ENCODE measurements at regions not wholly inside any gene's neighbourhood (a gene's known extent, or its start where the extent isn't known, plus 50 kb on each side); places are given as distances from the start of the nearest gene placed in this dataset.
"Not testable (repeated sequence)": the region's sequence is repeated elsewhere in the genome, so short reads cannot be mapped to it uniquely, and the experiment has no call there.

GRCh38 chr3:178967177-178967532, 104.5 kb downstream of the ZMAT3 start:
- no peak for DNase-seq (ENCODE audit: low spot score)

GRCh38 chr3:178966299-178967176, 105.1 kb downstream of the ZMAT3 start:
- DNase-seq (ENCODE audit: low spot score) = peak; percentile 54

GRCh38 chr3:178964551-178964950, 107.1 kb downstream of the ZMAT3 start:
- no peak for DNase-seq (ENCODE audit: low spot score)

- no peak for DNase-seq (ENCODE audit: low spot score)
These were observed 110.7 kb downstream of the ZMAT3 start for GRCh38 chr3:178960918-178961317.

GRCh38 chr3:178960181-178960580, 111.4 kb downstream of the ZMAT3 start:
- peak; percentile 14 for DNase-seq (ENCODE audit: low spot score)

GRCh38 chr3:178950676-178951075, 120.9 kb downstream of the ZMAT3 start:
- no peak for DNase-seq (ENCODE audit: low spot score)

- DNase-seq (ENCODE audit: low spot score) = peak; percentile 45
These were observed 121.7 kb downstream of the ZMAT3 start for GRCh38 chr3:178949896-178950295.

- DNase-seq (ENCODE audit: low spot score) = no peak
These were observed 123.1 kb downstream of the ZMAT3 start for GRCh38 chr3:178948546-178948945.

- DNase-seq (ENCODE audit: low spot score) = no peak
These were observed 123.9 kb downstream of the ZMAT3 start for GRCh38 chr3:178947738-178948137.

- DNase-seq (ENCODE audit: low spot score) = not testable (repeated sequence)
These were observed 129.3 kb downstream of the ZMAT3 start for GRCh38 chr3:178942261-178942660.

GRCh38 chr3:178930116-178930515, 141.5 kb downstream of the ZMAT3 start:
- DNase-seq (ENCODE audit: low spot score) = no peak

GRCh38 chr3:178916223-178916622, 155.4 kb downstream of the ZMAT3 start:
- no peak for DNase-seq (ENCODE audit: low spot score)

- no peak for DNase-seq (ENCODE audit: low spot score)
These were observed 156.2 kb downstream of the ZMAT3 start for GRCh38 chr3:178915365-178915764.

GRCh38 chr3:178907081-178907480, 164.5 kb downstream of the ZMAT3 start:
- peak; percentile 33 for DNase-seq (ENCODE audit: low spot score)

GRCh38 chr3:178901204-178901603, 170.4 kb downstream of the ZMAT3 start:
- no peak for DNase-seq (ENCODE audit: low spot score)

GRCh38 chr3:178900029-178900646, 171.5 kb downstream of the ZMAT3 start:
- DNase-seq (ENCODE audit: low spot score) = no peak

- no peak for DNase-seq (ENCODE audit: low spot score)
These were observed 176.3 kb downstream of the ZMAT3 start for GRCh38 chr3:178895178-178895789.

Data from H4 (cell line).